GM20431 (cell line): ENCODE measurements at regions not wholly inside any gene's neighbourhood (a gene's known extent, or its start where the extent isn't known, plus 50 kb on each side); places are given as distances from the start of the nearest gene placed in this dataset.

ENCODE experiments used
- in situ Hi-C: fragments of 300-500 bp; cut with MseI, MboI; formaldehyde crosslinking; loops from one replicate; pipeline ENCODE4 v1.15.0; 2020; ENCODE audit warnings: low sequenced_read_pairs; ENCODE audit not compliant: unreplicated experiment

- in situ Hi-C loops = no loop called here
These were observed 50.0 kb upstream of the ATF7IP start for GRCh38 chr12:14315501-14315900.
